ENCODE measurements at regions not wholly inside any gene's neighbourhood (a gene's known extent, or its start where the extent isn't known, plus 50 kb on each side); places are given as distances from the start of the nearest gene placed in this dataset.

- no peak overlapping the region for H3K27ac Mint-ChIP-seq (ENCODE audit: unreplicated experiment)
- H3K27me3 Mint-ChIP-seq (ENCODE audit: low read depth): peaks cover 7% of the 10 kb centered on the region
- no peaks in the 10 kb centered on the region for H3K9me3 Mint-ChIP-seq (ENCODE audit: low read depth)
- H3K4me1 Mint-ChIP-seq (ENCODE audit: low read depth): peaks cover 10% of the 10 kb centered on the region
- H3K4me3 Mint-ChIP-seq (ENCODE audit: unreplicated experiment): no peak overlapping the region
- DNase-seq (ENCODE audit: low spot score): peak; percentile 67
- H3K36me3 Mint-ChIP-seq (ENCODE audit: low read depth): peaks cover 3% of the 10 kb centered on the region
- TF ChIP-seq, protein P1, sequence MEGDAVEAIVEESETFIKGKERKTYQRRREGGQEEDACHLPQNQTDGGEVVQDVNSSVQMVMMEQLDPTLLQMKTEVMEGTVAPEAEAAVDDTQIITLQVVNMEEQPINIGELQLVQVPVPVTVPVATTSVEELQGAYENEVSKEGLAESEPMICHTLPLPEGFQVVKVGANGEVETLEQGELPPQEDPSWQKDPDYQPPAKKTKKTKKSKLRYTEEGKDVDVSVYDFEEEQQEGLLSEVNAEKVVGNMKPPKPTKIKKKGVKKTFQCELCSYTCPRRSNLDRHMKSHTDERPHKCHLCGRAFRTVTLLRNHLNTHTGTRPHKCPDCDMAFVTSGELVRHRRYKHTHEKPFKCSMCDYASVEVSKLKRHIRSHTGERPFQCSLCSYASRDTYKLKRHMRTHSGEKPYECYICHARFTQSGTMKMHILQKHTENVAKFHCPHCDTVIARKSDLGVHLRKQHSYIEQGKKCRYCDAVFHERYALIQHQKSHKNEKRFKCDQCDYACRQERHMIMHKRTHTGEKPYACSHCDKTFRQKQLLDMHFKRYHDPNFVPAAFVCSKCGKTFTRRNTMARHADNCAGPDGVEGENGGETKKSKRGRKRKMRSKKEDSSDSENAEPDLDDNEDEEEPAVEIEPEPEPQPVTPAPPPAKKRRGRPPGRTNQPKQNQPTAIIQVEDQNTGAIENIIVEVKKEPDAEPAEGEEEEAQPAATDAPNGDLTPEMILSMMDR (IDR thresholded peaks at IDR 0.05): no peak
Observed at GRCh38 chr2:120465012-120465700, 119.2 kb downstream of the INHBB start.

- H3K4me3 Mint-ChIP-seq (ENCODE audit: unreplicated experiment): no peak overlapping the region
Observed at GRCh38 chr2:120465701-120465988, 119.7 kb downstream of the INHBB start.

GRCh38 chr2:120465989-120466703 lies 120.2 kb downstream of the INHBB start:
- TF ChIP-seq, protein P1 (IDR thresholded peaks at IDR 0.05): no peak
- Mint-ChIP-seq H3K4me1 (ENCODE audit: low read depth) (peaks cover 20% of the 10 kb centered on the region), H3K4me3 (ENCODE audit: unreplicated experiment) (no peak overlapping the region), H3K27me3 (ENCODE audit: low read depth) (peaks cover 5% of the 10 kb centered on the region), H3K9me3 (ENCODE audit: low read depth) (no peaks in the 10 kb centered on the region), H3K27ac (ENCODE audit: unreplicated experiment) (no peak overlapping the region), H3K36me3 (ENCODE audit: low read depth) (no peaks in the 10 kb centered on the region)
- DNase-seq (ENCODE audit: low spot score): peak; percentile 81

More at GRCh38 chr2:120465701-120465988, 119.7 kb downstream of the INHBB start:
- no peaks in the 10 kb centered on the region for H3K9me3 Mint-ChIP-seq (ENCODE audit: low read depth)
- no peak overlapping the region for H3K27ac Mint-ChIP-seq (ENCODE audit: unreplicated experiment)
- DNase-seq (ENCODE audit: low spot score): no peak
- H3K27me3 Mint-ChIP-seq (ENCODE audit: low read depth): peaks cover 7% of the 10 kb centered on the region
- TF ChIP-seq, protein P1 (IDR thresholded peaks at IDR 0.05): no peak
- H3K4me1 Mint-ChIP-seq (ENCODE audit: low read depth): peaks cover 15% of the 10 kb centered on the region
- peaks cover 3% of the 10 kb centered on the region for H3K36me3 Mint-ChIP-seq (ENCODE audit: low read depth)

DNA sequence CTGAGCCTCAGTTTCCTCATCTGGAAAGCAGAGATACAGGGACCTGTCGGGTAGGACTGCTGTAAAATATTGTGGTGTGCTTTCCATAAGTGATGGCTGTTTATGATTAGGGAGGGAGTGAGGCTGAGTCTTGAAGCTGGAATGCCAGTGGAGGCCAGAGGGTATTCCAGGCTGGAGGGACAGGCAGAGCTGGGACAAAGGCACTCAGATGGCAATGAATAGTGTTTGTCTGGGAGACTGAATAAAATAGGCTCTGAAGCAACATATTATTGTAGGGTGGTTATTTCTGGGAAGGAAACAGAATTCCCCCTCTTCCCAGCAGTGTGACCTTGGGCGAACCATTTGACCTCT lies 120.7 kb downstream of the INHBB start:
- H3K9me3 Mint-ChIP-seq (ENCODE audit: low read depth): peaks cover 1% of the 10 kb centered on the region
- DNase-seq (ENCODE audit: low spot score): no peak
- H3K4me3 Mint-ChIP-seq (ENCODE audit: unreplicated experiment): no peak overlapping the region
- peaks cover under 1% of the 10 kb centered on the region for H3K36me3 Mint-ChIP-seq (ENCODE audit: low read depth)
- peaks cover 20% of the 10 kb centered on the region for H3K4me1 Mint-ChIP-seq (ENCODE audit: low read depth)
- peak overlapping the region; percentile 54 for H3K27ac Mint-ChIP-seq (ENCODE audit: unreplicated experiment)
- H3K27me3 Mint-ChIP-seq (ENCODE audit: low read depth): peaks cover 5% of the 10 kb centered on the region
- TF ChIP-seq, protein P1 (IDR thresholded peaks at IDR 0.05): no peak

DNA sequence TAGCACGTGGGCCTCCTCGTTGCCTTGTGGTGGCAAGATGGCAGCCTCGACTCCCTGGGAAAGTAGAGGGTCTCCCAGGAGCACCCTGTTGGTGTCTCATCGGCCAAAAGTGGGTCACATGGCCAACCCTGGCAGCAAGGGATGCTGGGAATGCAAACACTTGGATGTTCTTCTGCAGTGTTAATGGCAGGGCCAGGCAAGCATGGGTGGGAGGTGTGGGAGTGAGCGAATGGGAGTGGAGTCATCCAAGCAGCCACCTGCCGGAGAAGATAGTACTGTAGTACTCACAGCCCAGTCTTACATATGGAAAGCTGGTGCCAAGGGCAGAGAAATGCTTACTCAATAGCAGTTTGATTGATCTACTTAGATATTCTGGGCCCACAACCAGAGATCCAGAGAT lies 122.2 kb downstream of the INHBB start:
- H3K27me3 Mint-ChIP-seq (ENCODE audit: low read depth): peaks cover 1% of the 10 kb centered on the region

More for the DNA sequence above, 122.2 kb downstream of the INHBB start:
- Mint-ChIP-seq H3K27ac (ENCODE audit: unreplicated experiment) (no peak overlapping the region), H3K36me3 (ENCODE audit: low read depth) (peaks cover 2% of the 10 kb centered on the region), H3K4me1 (ENCODE audit: low read depth) (peaks cover 20% of the 10 kb centered on the region), H3K4me3 (ENCODE audit: unreplicated experiment) (no peak overlapping the region), H3K9me3 (ENCODE audit: low read depth) (peaks cover 10% of the 10 kb centered on the region)
- peak; percentile 52 for DNase-seq (ENCODE audit: low spot score)
- TF ChIP-seq, protein P1 (IDR thresholded peaks at IDR 0.05): no peak
